Aorta (tissue), 5 donors: ENCODE measurements at regions not wholly inside any gene's neighbourhood (a gene's known extent, or its start where the extent isn't known, plus 50 kb on each side); places are given as distances from the start of the nearest gene placed in this dataset.

ENCODE experiments used
- ATAC-seq: fragments of 200-7000 bp; cut with Tn5 transposase; one replicate; pipeline ENCODE4 v1.9.1; 2022; ENCODE audit warnings: moderate library complexity; ENCODE audit not compliant: low FRiP score
- DNase-seq, 2 donors: peaks; one replicate each; pipeline ENCODE4 v3.0.0-alpha.2; 2020
- H3K27ac ChIP-seq, 2 donors: one replicate each; pipeline ENCODE4 v1.5.1; 2013; ENCODE audit warnings: low read length in 2 of 2, mild to moderate bottlenecking in 2 of 2, moderate library complexity in 2 of 2, control low read depth in 1 of 2, inconsistent platforms in 1 of 2, low read depth in 1 of 2
- H3K27me3 ChIP-seq, 2 donors: one replicate each; pipeline ENCODE4 v1.6.1; 2013; ENCODE audit warnings: control low read depth in 1 of 2, low read length in 1 of 2, mild to moderate bottlenecking in 1 of 2, moderate library complexity in 1 of 2; ENCODE audit not compliant: insufficient read depth in 2 of 2, control insufficient read depth in 1 of 2
- H3K36me3 ChIP-seq, 2 donors: one replicate each; pipeline ENCODE4 v1.6.1; 2013; ENCODE audit warnings: control low read depth in 1 of 2, low read length in 1 of 2, mild to moderate bottlenecking in 1 of 2; ENCODE audit not compliant: insufficient read depth in 2 of 2, control insufficient read depth in 1 of 2
- H3K4me1 ChIP-seq, 2 donors: one replicate each; pipeline ENCODE4 v1.6.1; 2013; ENCODE audit warnings: low read length in 2 of 2, control low read depth in 1 of 2, mild to moderate bottlenecking in 1 of 2, moderate library complexity in 1 of 2; ENCODE audit not compliant: insufficient read depth in 2 of 2, control insufficient read depth in 1 of 2
- H3K4me3 ChIP-seq, 2 donors: one replicate each; pipeline ENCODE4 v1.5.1; 2013; ENCODE audit warnings: low read length in 2 of 2, control low read depth in 1 of 2, mild to moderate bottlenecking in 1 of 2
- H3K9me3 ChIP-seq: one replicate; pipeline ENCODE4 v1.6.1; 2013; ENCODE audit warnings: mild to moderate bottlenecking, low read length; ENCODE audit not compliant: control insufficient read depth
- WGBS, 2 donors: extraction: QIAGEN DNeasy Blood & Tissue Kit; methylation state at CpG; one replicate each; pipeline ENCODE4 v1.1.7; 2013; 5-methylcytosine and 5-hydroxymethylcytosine counted together
- intact Hi-C, 2 donors: fragments of 100-400 bp; cut with DNase I; formaldehyde crosslinking; loops; one replicate each; pipeline versions ENCODE4 v1.14.2 to v1.15.0; 2022
- donor health status: healthy with polysubstance abuse.
- donor health status: Bipolar disorder and iron deficiency.
- donor health status: DM: no; HTN: no; CAD: no.
- donor health status: DM: no; HTN: no; CAD: no.
- donor health status: DM: yes; HTN: yes; CAD: no.

- H3K4me1 ChIP-seq: no peaks in the 10 kb centered on the region
- no peak overlapping the region for H3K27ac ChIP-seq
- H3K9me3 ChIP-seq: no peaks in the 10 kb centered on the region
- intact Hi-C loops: no loop called here
- no peak overlapping the region for H3K4me3 ChIP-seq
- 93 to 96% methylated on average over 3 of the region's 3 CpGs for WGBS, 2 donors
- ATAC-seq: no peak
- no peak for DNase-seq
- H3K27me3 ChIP-seq: no peaks in the 10 kb centered on the region
- no peaks in the 10 kb centered on the region for H3K36me3 ChIP-seq
Observed at GRCh38 chr5:54833590-54833989, 151.8 kb downstream of the ESM1 start.

- DNase-seq (no peak), ATAC-seq (no peak)
- Histone ChIP-seq H3K27me3 (no peaks in the 10 kb centered on the region), H3K4me1 (no peaks in the 10 kb centered on the region), H3K4me3 (no peak overlapping the region), H3K27ac (no peak overlapping the region), H3K9me3 (no peaks in the 10 kb centered on the region), H3K36me3 (no peaks in the 10 kb centered on the region)
- intact Hi-C loops: no loop called here
- WGBS, 2 donors: 82% methylated on average over 5 of the region's 5 CpGs
Observed at GRCh38 chr5:54832858-54833257, 152.5 kb downstream of the ESM1 start.

GRCh38 chr5:54832045-54832444 is 153.3 kb downstream of the ESM1 start:
- ATAC-seq (no peak), DNase-seq (no peak)
- no peak overlapping the region for H3K4me3 ChIP-seq
- H3K36me3 ChIP-seq: no peaks in the 10 kb centered on the region
- H3K27me3 ChIP-seq: no peaks in the 10 kb centered on the region
- no peaks in the 10 kb centered on the region for H3K9me3 ChIP-seq
- no peaks in the 10 kb centered on the region for H3K4me1 ChIP-seq
- 85 to 86% methylated on average over 2 of the region's 2 CpGs for WGBS, 2 donors
- H3K27ac ChIP-seq: no peak overlapping the region
- intact Hi-C loops: no loop called here

GRCh38 chr5:54831233-54831632 is 154.2 kb downstream of the ESM1 start:
- Histone ChIP-seq H3K27ac (no peak overlapping the region), H3K27me3 (no peaks in the 10 kb centered on the region), H3K36me3 (no peaks in the 10 kb centered on the region), H3K4me1 (no peaks in the 10 kb centered on the region), H3K9me3 (no peaks in the 10 kb centered on the region), H3K4me3 (no peak overlapping the region)
- ATAC-seq (no peak), DNase-seq (no peak)
- WGBS, 2 donors: 94 to 95% methylated on average over 4 of the region's 4 CpGs
- intact Hi-C loops: no loop called here

DNA sequence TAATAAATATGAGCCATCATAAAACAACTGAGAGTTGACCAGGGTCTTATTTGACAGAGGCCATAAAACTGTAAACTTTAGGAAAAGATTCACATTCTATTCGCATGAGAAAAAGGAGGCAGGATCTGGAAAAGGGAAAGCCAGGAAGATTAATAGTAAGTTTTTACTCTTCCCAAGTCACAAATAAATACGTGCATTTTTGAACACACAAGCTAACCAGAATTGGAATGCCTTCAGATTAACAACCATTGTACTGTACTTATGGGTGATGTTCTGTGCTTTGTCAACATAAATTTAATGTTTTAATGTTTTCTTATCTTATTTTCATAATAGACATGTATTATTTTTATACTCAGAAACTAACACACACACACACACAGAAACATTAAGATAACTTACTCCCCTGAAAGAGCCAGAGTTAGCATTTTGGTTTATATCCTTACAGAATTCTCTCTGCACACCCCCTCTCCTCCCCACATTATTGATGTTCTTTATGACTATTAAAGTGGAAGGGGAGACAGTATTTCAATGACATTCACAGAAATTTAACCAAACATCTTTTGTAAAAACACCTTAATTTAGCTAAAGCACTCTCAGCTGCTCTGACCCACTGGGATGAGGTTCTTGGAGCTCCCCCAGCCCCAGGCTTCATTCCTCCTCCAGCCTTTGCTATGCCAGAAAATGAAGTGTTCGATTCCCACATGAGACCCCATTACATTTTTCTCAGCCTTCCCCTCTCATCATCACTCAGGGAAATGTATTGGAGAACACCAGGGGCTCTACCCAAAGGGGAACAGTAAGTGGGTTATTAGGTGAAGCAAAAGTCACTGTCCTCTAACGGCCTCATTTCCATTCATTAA is 155.5 kb downstream of the ESM1 start:
- no peak for DNase-seq
- no peaks in the 10 kb centered on the region for H3K4me1 ChIP-seq
- H3K4me3 ChIP-seq: no peak overlapping the region
- no peaks in the 10 kb centered on the region for H3K27me3 ChIP-seq
- peak overlapping the region in 1 of 2 donors; percentile 79 for H3K27ac ChIP-seq
- WGBS, 2 donors: 37 to 38% methylated on average over 4 of the region's 4 CpGs
- no peaks in the 10 kb centered on the region for H3K9me3 ChIP-seq
- H3K36me3 ChIP-seq: no peaks in the 10 kb centered on the region
- ATAC-seq: no peak
- intact Hi-C loops: no loop called here

- Histone ChIP-seq H3K4me1 (no peaks in the 10 kb centered on the region), H3K27ac (peak overlapping the region in 1 of 2 donors; percentile 50), H3K27me3 (no peaks in the 10 kb centered on the region), H3K36me3 (no peaks in the 10 kb centered on the region), H3K9me3 (no peaks in the 10 kb centered on the region), H3K4me3 (no peak overlapping the region)
- ATAC-seq (no peak), DNase-seq (no peak)
- WGBS, 2 donors: 85 to 93% methylated on average over 8 of the region's 8 CpGs
- intact Hi-C loops: no loop called here
Observed at GRCh38 chr5:54829102-54829501, 156.3 kb downstream of the ESM1 start.

DNA sequence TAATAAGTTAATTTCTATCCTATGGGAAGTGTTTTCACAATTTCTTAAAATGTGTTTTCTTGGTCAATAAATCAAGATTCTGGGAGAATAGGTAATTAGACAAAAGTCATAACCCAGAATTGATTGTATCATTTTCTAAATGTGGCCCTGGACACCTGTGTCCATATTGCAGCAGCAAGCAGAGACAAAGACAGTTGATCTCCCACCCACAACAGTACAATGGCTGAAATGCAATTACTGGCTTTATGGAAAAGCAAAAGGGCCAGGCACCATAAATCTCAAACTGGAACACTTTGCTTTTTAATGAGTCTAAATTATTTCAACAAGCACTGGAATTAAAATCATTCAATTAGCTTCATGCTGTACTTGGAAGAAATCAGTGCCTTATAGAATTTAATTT is 157.2 kb downstream of the ESM1 start:
- H3K36me3 ChIP-seq: no peaks in the 10 kb centered on the region
- H3K27me3 ChIP-seq: no peaks in the 10 kb centered on the region
- no peak overlapping the region for H3K27ac ChIP-seq
- DNase-seq: no peak
- intact Hi-C loops: no loop called here
- no peaks in the 10 kb centered on the region for H3K4me1 ChIP-seq
- ATAC-seq: no peak
- H3K4me3 ChIP-seq: no peak overlapping the region
- no peaks in the 10 kb centered on the region for H3K9me3 ChIP-seq

GRCh38 chr5:54825005-54825404 is 160.4 kb downstream of the ESM1 start:
- peak overlapping the region in 1 of 2 donors; percentile 28 for H3K27ac ChIP-seq
- no peak for DNase-seq
- H3K9me3 ChIP-seq: no peaks in the 10 kb centered on the region
- peaks cover 2 to 4% of the 10 kb centered on the region in 2 donors for H3K4me1 ChIP-seq
- H3K4me3 ChIP-seq: no peak overlapping the region
- H3K27me3 ChIP-seq: no peaks in the 10 kb centered on the region
- intact Hi-C loops: no loop called here
- H3K36me3 ChIP-seq: no peaks in the 10 kb centered on the region
- peak; percentile 56 for ATAC-seq

DNA sequence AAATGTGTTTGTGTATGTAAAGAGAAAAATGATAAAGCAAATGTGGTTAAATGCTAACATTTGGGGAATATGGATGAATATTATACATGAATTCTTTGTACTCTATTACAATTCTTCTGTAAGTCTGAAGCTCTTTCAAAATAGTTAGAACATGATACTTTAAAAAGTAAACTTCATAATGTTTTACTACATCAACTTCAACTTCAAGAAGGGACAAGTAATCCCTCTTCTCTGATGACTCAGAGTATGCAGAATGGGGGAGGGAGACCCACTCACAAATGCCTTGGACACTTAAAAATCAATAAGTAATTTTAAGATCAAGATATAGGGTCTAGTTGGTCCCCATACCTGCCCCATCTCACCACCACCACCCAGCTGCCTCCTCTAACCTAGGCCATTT is 162.4 kb downstream of the ESM1 start:
- no peak overlapping the region for H3K27ac ChIP-seq
- H3K9me3 ChIP-seq: no peaks in the 10 kb centered on the region
- no peaks in the 10 kb centered on the region for H3K36me3 ChIP-seq
- H3K4me3 ChIP-seq: no peak overlapping the region
- no peaks in the 10 kb centered on the region for H3K27me3 ChIP-seq
- ATAC-seq: no peak
- peaks cover 2 to 4% of the 10 kb centered on the region in 2 donors for H3K4me1 ChIP-seq
- no peak for DNase-seq
- intact Hi-C loops: loop anchor here (5.0 kb wide), 3 partner anchors 61 to 121 kb away; no protein-coding TSS in a partner anchor
